Tibial nerve (tissue), 4 donors: ENCODE measurements at regions not wholly inside any gene's neighbourhood (a gene's known extent, or its start where the extent isn't known, plus 50 kb on each side); places are given as distances from the start of the nearest gene placed in this dataset.

Experiments
- CTCF ChIP-seq, 5 experiments: fragments of 200-600 bp in 3 of 5; fragments of 450-650 bp in 2 of 5; sonication (generic) in 3 of 5; IDR thresholded peaks; one replicate each; pipeline ENCODE4 v1.5.1; 2016 to 2019; ENCODE audit warnings: antibody characterized with exemption in 5 of 5, mild to moderate bottlenecking in 3 of 5, moderate library complexity in 2 of 5
- EP300 ChIP-seq, 2 donors: sonication (generic); formaldehyde crosslinking; IDR thresholded peaks; one replicate each; pipeline ENCODE4 v1.6.1; 2017; ENCODE audit warnings: antibody characterized with exemption in 2 of 2, mild to moderate bottlenecking in 1 of 2

GRCh38 chr4:132316738-132317137 is 832.4 kb upstream of the PCDH10 start:
- TF ChIP-seq EP300 (IDR thresholded peaks at IDR 0.05) (no peak), CTCF (IDR thresholded peaks at IDR 0.05) (no peak)
